ENCODE measurements at regions not wholly inside any gene's neighbourhood (a gene's known extent, or its start where the extent isn't known, plus 50 kb on each side); places are given as distances from the start of the nearest gene placed in this dataset.
A peak's percentile ranks its signal among the peaks of the same experiment; 100 is the strongest.

DNA sequence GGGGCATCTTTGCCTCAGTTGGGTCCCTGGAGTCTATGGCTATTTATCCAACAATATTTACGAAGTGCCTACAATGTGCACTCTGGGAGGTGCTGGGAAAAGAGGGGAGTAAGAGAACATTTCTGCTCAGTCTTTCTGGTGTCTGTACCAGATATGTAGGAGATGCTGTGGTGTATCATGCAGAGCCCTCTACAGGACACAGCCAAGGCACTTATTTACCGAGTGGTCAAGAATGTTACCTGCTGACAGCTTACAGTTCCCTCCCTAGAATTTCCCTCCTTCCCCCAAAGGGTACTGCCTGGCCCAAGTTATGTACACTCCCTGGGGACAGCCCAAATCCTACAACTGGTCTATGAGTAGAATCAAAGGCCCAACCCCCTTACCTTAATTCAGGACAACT, 177.7 kb downstream of the C1orf94 start:
- Histone ChIP-seq H3K9me3 (no peaks in the 10 kb centered on the region), H3K9ac (no peak overlapping the region), H3K36me3 (no peaks in the 10 kb centered on the region), H3K4me2 (no peak overlapping the region), H3K4me1 (no peaks in the 10 kb centered on the region), H3K27me3 (no peaks in the 10 kb centered on the region), H3K27ac (no peak overlapping the region), H3K4me3 (no peak overlapping the region), H4K20me1 (no peaks in the 10 kb centered on the region)
- no peak for TF ChIP-seq Cebpa-rat (IDR thresholded peaks at IDR 0.05)

DNA sequence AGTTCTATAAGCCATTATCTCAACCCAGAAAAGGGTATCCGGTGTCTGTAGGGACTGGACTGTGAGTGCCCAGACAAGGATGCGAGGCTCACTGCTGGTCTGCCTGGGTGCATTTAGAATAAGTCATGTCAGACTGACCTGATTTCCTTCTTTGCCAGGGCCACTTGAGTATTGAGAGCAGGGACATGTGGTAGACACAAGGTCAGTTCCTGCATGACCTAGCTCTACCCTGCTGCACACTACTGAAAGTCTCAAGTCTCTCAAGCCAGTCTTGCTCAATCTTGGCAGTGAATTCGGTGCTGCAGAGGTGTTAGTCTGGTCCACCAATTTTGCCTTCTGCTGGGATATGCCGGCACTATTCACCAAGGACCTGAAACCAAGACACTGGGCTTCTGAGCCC, 180.1 kb downstream of the C1orf94 start:
- Histone ChIP-seq H3K9me3 (no peaks in the 10 kb centered on the region), H3K36me3 (no peaks in the 10 kb centered on the region), H4K20me1 (no peaks in the 10 kb centered on the region), H3K27me3 (no peaks in the 10 kb centered on the region), H3K27ac (no peak overlapping the region), H3K4me3 (no peak overlapping the region), H3K4me2 (no peak overlapping the region), H3K9ac (no peak overlapping the region), H3K4me1 (no peaks in the 10 kb centered on the region)
- no peak for TF ChIP-seq Cebpa-rat (IDR thresholded peaks at IDR 0.05)

DNA sequence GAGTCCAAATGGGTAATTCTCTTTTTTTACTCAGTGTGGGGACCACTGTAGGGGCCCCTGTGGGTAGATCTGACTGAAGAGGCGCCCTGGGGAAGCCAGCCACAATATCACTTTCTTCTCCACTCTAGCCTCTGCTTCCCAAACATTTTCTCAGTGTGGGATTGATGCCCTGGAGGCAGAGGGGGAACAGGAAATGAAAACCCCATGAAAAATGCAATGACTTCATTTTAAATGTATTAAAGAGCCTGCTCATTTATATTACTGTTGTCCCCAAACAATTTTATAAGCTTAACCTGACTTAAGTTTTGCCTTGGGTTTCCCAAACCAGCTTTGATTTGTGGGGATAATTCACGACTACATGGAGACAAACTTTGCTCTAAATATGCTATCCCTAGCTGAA, 181.9 kb downstream of the C1orf94 start:
- no peaks in the 10 kb centered on the region for H3K9me3 ChIP-seq

DNA sequence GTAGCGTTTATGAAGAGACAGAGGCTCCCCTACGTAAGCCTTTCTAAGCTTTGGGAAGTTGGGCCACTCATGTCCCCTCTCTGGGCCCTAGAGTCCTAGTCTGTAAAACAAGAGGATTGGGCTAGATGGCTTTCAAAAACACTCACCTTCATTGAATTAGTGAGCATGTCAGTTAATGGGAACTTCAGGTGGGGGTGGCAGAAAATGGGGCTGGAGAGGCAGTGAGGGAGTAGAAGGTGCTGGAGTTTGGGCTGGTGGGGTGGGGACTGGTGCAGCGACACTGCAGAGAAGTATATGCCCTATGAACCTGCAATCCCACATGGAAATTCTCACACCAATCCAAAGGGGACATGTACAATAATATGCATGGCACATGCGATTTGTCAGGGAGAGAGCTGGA, 182.7 kb downstream of the C1orf94 start:
- no peak overlapping the region for H3K4me2 ChIP-seq
- H4K20me1 ChIP-seq: no peaks in the 10 kb centered on the region
- H3K4me1 ChIP-seq: 0 out of 2 replicates have a peak, but pooled peaks cover 7% of the 10 kb centered on the region
- H3K27me3 ChIP-seq: no peaks in the 10 kb centered on the region
- TF ChIP-seq Cebpa-rat (IDR thresholded peaks at IDR 0.05): no peak
- H3K27ac ChIP-seq: no peak overlapping the region
- H3K9me3 ChIP-seq: no peaks in the 10 kb centered on the region
- no peak overlapping the region for H3K9ac ChIP-seq
- H3K4me3 ChIP-seq: no peak overlapping the region
- H3K36me3 ChIP-seq: no peaks in the 10 kb centered on the region

More for the DNA sequence above, 181.9 kb downstream of the C1orf94 start:
- H3K36me3 ChIP-seq: no peaks in the 10 kb centered on the region
- H3K4me1 ChIP-seq: 0 out of 2 replicates have a peak, but pooled peaks cover 7% of the 10 kb centered on the region
- no peak overlapping the region for H3K4me2 ChIP-seq
- no peak overlapping the region for H3K27ac ChIP-seq
- H3K9ac ChIP-seq: no peak overlapping the region
- no peaks in the 10 kb centered on the region for H4K20me1 ChIP-seq
- no peak overlapping the region for H3K4me3 ChIP-seq
- TF ChIP-seq Cebpa-rat (IDR thresholded peaks at IDR 0.05): no peak
- H3K27me3 ChIP-seq: no peaks in the 10 kb centered on the region

DNA sequence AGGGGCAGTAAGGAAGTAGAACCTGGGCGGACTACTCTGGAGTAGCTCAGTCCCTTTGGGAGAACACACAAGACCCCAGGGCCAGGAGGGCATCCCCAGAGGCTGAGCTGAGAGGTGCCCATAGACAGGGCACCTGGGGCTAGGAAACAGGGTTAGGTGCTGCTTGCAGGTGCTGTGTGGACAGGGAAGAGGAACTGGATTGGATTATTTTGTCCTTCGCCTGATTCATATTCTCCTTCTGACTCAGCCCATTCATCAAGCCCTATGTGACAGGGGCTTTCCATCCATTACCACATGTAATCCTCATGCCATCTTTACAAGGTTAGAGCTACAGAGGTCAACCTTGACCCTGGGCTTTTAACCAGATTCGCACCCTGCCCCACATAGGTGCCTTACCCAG, 183.9 kb downstream of the C1orf94 start:
- no peak overlapping the region for H3K4me3 ChIP-seq
- no peak for TF ChIP-seq Cebpa-rat (IDR thresholded peaks at IDR 0.05)
- H3K9me3 ChIP-seq: no peaks in the 10 kb centered on the region
- H3K9ac ChIP-seq: no peak overlapping the region
- no peak overlapping the region for H3K4me2 ChIP-seq
- H3K27ac ChIP-seq: no peak overlapping the region
- H3K4me1 ChIP-seq: 0 out of 2 replicates have a peak, but pooled peaks cover 7% of the 10 kb centered on the region
- no peaks in the 10 kb centered on the region for H3K27me3 ChIP-seq
- no peaks in the 10 kb centered on the region for H3K36me3 ChIP-seq
- no peaks in the 10 kb centered on the region for H4K20me1 ChIP-seq

DNA sequence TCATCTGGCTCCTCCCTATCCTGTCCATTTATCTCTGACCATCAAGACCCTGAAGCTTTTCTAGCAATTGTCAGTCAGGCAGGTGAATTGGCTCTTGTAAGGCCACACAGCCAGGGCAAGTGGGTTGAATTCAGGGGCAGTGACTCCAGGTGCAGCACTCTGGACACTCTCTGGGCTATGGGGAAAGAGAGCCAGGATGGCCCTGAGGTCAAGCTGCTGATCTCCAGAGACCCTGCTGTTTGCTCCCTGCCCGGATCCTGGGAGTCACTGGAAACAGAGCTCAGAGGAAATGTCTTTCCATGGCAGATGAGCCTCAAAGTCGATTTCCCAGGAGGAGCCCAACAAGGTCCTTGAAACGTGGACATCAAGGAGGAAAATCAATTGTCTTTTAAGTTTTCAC, 184.4 kb downstream of the C1orf94 start:
- Histone ChIP-seq H3K4me3 (no peak overlapping the region), H3K4me2 (no peak overlapping the region), H3K27ac (no peak overlapping the region), H3K9me3 (no peaks in the 10 kb centered on the region), H3K27me3 (no peaks in the 10 kb centered on the region), H3K36me3 (no peaks in the 10 kb centered on the region), H4K20me1 (no peaks in the 10 kb centered on the region), H3K4me1 (0 out of 2 replicates have a peak, but pooled peaks cover 7% of the 10 kb centered on the region), H3K9ac (no peak overlapping the region)
- no peak for TF ChIP-seq Cebpa-rat (IDR thresholded peaks at IDR 0.05)

DNA sequence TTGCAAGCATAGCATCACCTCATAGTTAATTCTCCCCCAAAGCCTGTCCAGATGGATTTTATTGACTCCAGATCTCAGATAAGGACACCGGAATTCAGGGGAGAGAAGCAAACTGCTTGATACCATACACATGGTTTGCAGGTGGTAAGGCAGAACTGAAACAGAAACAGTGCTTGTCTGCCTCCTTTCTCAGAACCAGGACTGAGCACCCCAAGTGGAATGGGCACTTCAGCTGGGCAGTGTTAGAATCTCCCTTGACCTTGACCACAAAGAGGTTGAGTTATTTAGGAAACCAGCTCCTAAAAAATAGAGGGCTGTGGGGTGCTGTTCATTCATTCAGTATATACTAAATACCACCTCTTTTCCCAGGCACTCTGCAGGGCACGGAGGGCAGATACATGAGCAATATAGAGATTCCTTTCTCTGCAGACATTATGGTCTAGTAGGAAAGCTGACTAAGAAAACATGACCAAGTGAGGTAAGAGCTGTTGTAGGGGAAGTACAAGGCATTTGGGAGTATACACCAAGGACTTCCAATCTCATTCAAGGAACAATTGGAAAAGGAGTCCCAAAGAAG, 185.2 kb downstream of the C1orf94 start:
- no peak overlapping the region for H3K27ac ChIP-seq
- TF ChIP-seq Cebpa-rat (IDR thresholded peaks at IDR 0.05): no peak
- H3K4me2 ChIP-seq: no peak overlapping the region
- H4K20me1 ChIP-seq: no peaks in the 10 kb centered on the region
- H3K36me3 ChIP-seq: no peaks in the 10 kb centered on the region
- H3K4me1 ChIP-seq: 0 out of 2 replicates have a peak, but pooled peaks cover 7% of the 10 kb centered on the region
- H3K4me3 ChIP-seq: no peak overlapping the region
- H3K9ac ChIP-seq: no peak overlapping the region
- H3K27me3 ChIP-seq: no peaks in the 10 kb centered on the region
- no peaks in the 10 kb centered on the region for H3K9me3 ChIP-seq

DNA sequence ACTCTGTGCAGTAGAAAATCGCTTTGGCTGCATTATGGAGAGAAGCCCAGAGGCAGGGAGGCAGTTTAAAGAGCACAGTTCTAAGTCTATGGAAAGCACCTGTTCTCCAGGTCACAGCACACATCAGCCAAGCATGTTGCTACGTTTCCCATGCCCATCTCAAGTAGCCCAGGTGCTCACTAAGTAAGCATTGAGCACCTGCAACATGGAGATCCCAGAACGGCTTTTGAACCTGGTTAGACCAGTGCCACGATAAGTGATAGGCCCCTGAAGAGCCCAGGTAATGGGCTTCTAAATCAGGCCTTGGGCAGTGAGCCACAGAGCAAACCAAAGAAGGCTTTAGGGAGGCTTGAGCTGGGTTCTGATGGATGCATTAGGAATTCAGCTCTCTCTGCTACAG, 186.2 kb downstream of the C1orf94 start:
- H3K4me2 ChIP-seq: peak overlapping the region; percentile 31; the same call in 1 of the 2 replicates
- no peaks in the 10 kb centered on the region for H3K36me3 ChIP-seq
- H3K27ac ChIP-seq: no peak overlapping the region
- H3K4me3 ChIP-seq: no peak overlapping the region
- peaks cover 12% of the 10 kb centered on the region; the same call in 1 of the 2 replicates for H3K4me1 ChIP-seq
- H3K9ac ChIP-seq: no peak overlapping the region
- TF ChIP-seq Cebpa-rat (IDR thresholded peaks at IDR 0.05): no peak
- H4K20me1 ChIP-seq: no peaks in the 10 kb centered on the region
- H3K9me3 ChIP-seq: no peaks in the 10 kb centered on the region
- no peaks in the 10 kb centered on the region for H3K27me3 ChIP-seq

DNA sequence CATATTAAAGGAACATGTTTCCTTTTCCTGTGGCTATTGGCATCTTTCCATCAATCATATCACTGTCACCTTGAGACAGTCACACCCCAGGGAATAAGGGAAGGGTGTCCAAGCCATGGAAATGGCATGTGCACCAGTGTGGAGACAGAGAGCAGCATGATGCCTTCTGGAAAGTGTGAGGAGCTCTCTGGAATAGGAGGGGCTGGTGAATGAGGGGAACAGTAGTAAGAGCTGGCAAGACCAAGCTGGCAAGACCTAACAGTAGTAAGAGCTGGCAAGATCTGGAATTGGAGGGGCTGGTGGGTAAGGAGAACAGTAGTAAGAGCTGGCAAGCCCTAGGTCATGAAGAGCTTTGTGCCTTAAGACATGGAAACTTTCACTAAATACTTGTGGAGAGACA, 186.7 kb downstream of the C1orf94 start:
- Histone ChIP-seq H3K27ac (no peak overlapping the region), H3K4me1 (peaks cover 12% of the 10 kb centered on the region; the same call in 1 of the 2 replicates), H3K27me3 (no peaks in the 10 kb centered on the region), H4K20me1 (no peaks in the 10 kb centered on the region), H3K9me3 (no peaks in the 10 kb centered on the region), H3K4me3 (no peak overlapping the region), H3K36me3 (no peaks in the 10 kb centered on the region), H3K9ac (no peak overlapping the region), H3K4me2 (peak overlapping the region; percentile 31; the same call in 1 of the 2 replicates)
- no peak for TF ChIP-seq Cebpa-rat (IDR thresholded peaks at IDR 0.05)

DNA sequence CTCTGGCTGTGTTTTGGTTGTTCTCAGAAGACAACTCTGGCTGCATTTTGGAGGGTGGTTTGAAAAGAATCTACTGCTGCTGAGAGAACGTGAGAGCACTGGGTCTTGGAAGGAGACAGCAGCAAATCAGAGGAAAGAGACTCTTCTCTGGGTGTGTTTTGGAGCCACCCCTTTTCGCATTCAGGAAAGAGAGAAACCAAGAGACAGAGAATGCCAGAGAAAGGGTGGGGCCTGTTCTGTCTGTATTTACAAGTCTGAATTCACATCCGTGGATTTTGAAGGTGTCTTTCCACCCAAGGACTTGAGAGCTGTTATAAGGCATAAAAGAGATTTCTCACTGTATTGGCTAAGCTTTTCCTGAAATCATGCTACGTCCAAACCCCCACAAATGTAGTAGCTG, 187.2 kb downstream of the C1orf94 start:
- Histone ChIP-seq H3K4me2 (no peak overlapping the region), H3K9me3 (no peaks in the 10 kb centered on the region), H4K20me1 (no peaks in the 10 kb centered on the region), H3K27me3 (no peaks in the 10 kb centered on the region), H3K27ac (no peak overlapping the region), H3K9ac (no peak overlapping the region), H3K4me3 (no peak overlapping the region), H3K4me1 (peaks cover 12% of the 10 kb centered on the region; the same call in 1 of the 2 replicates), H3K36me3 (no peaks in the 10 kb centered on the region)
- no peak for TF ChIP-seq Cebpa-rat (IDR thresholded peaks at IDR 0.05)

DNA sequence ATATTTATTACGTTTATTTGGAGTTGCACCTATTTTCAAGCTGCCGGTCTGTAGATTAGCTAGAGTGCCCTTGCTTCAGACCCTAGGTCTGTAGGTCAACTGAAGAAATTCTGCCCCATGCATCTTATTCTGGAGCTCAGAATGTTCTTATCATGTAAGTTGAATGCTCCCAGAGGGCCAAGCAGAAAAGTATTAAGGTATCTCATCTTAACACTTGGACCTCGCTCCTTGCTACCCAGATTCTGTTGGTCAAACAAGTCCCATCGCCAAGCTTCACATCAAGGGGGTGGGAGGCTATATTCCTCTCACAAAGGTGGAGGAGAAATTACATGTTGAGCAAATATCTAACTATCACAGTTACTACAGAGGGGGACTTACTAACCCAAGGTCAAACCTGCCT, 187.7 kb downstream of the C1orf94 start:
- Histone ChIP-seq H3K9me3 (no peaks in the 10 kb centered on the region), H3K4me1 (peaks cover 12% of the 10 kb centered on the region; the same call in 1 of the 2 replicates), H3K4me2 (no peak overlapping the region), H3K9ac (no peak overlapping the region), H4K20me1 (no peaks in the 10 kb centered on the region), H3K27me3 (no peaks in the 10 kb centered on the region), H3K4me3 (no peak overlapping the region), H3K27ac (no peak overlapping the region), H3K36me3 (no peaks in the 10 kb centered on the region)
- TF ChIP-seq Cebpa-rat (IDR thresholded peaks at IDR 0.05): no peak
